BE2C (cell line): ENCODE measurements at regions not wholly inside any gene's neighbourhood (a gene's known extent, or its start where the extent isn't known, plus 50 kb on each side); places are given as distances from the start of the nearest gene placed in this dataset.

Experiments used
- DNase-seq: peaks from one replicate; pipeline ENCODE4 v3.0.0-alpha.2; 2020
- H3K27me3 ChIP-seq: fragments of 250-450 bp; sonication (Bioruptor Pico); 2 replicates; pipeline ENCODE4 v1.5.1; 2020; ENCODE audit warnings: mild to moderate bottlenecking
- H3K36me3 ChIP-seq: fragments of 250-450 bp; sonication (Bioruptor Pico); 2 replicates; pipeline ENCODE4 v1.5.1; 2020; ENCODE audit warnings: mild to moderate bottlenecking
- H3K4me1 ChIP-seq: fragments of 250-450 bp; sonication (Bioruptor Pico); 2 replicates; pipeline ENCODE4 v1.5.1; 2020
- H3K4me3 ChIP-seq: 2 replicates; pipeline ENCODE4 v1.5.1; 2011; ENCODE audit warnings: low read depth, low read length
- H3K9me3 ChIP-seq: fragments of 250-450 bp; sonication (Bioruptor Pico); 2 replicates; pipeline ENCODE4 v1.5.1; 2020
- TF ChIP-seq, protein P1 (sequence below): IDR thresholded peaks from 2 replicates; pipeline ENCODE4 v1.5.1; 2012; ENCODE audit warnings: mild to moderate bottlenecking, low read depth, low read length

DNA sequence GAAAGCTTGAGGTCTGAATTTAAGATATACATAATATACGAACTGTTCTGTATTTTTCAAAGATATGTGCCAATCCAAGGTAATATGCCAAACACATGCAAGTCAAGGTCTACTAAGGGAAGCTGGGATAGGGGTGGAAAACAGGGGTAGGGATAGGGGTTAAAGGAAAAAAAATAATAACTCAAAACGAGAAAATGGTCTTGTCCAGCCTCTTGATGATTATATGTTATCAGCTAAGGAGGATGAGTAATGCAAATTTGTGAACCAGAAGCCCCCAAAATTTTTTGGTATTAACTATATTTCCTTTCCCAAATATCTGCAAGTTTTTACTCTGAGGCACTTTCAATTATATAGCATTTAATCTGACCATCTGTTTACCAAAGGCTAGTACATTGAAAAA is 219.3 kb downstream of the ZEB2 start:
- H3K4me1 ChIP-seq: no peaks in the 10 kb centered on the region
- TF ChIP-seq, protein P1, sequence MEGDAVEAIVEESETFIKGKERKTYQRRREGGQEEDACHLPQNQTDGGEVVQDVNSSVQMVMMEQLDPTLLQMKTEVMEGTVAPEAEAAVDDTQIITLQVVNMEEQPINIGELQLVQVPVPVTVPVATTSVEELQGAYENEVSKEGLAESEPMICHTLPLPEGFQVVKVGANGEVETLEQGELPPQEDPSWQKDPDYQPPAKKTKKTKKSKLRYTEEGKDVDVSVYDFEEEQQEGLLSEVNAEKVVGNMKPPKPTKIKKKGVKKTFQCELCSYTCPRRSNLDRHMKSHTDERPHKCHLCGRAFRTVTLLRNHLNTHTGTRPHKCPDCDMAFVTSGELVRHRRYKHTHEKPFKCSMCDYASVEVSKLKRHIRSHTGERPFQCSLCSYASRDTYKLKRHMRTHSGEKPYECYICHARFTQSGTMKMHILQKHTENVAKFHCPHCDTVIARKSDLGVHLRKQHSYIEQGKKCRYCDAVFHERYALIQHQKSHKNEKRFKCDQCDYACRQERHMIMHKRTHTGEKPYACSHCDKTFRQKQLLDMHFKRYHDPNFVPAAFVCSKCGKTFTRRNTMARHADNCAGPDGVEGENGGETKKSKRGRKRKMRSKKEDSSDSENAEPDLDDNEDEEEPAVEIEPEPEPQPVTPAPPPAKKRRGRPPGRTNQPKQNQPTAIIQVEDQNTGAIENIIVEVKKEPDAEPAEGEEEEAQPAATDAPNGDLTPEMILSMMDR: no peak
- no peak for DNase-seq
- H3K27me3 ChIP-seq: no peaks in the 10 kb centered on the region
- H3K36me3 ChIP-seq: no peaks in the 10 kb centered on the region
- no peaks in the 10 kb centered on the region for H3K9me3 ChIP-seq
- H3K4me3 ChIP-seq: no peak overlapping the region

DNA sequence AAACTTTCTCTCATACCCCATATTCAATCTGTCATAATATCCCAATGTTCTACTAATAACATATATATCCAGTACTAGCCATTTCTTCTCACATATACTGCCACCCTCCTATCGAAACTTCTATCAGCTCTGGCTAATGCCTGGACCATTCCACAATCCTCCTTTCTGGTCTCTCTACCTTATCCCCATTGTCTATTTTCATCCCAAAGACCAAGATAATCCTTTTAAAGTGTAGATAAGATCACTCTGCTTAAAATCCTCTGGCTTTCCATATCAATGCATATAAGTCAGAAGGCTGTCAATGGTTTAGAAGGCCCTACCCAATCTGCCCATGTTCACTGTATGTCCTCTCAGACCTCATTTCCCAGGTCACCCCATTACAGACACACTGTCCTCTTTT is 229.6 kb downstream of the ZEB2 start:
- Histone ChIP-seq H3K4me3 (no peak overlapping the region), H3K27me3 (no peaks in the 10 kb centered on the region), H3K36me3 (no peaks in the 10 kb centered on the region), H3K4me1 (no peaks in the 10 kb centered on the region), H3K9me3 (no peaks in the 10 kb centered on the region)
- TF ChIP-seq, protein P1: no peak
- no peak for DNase-seq

DNA sequence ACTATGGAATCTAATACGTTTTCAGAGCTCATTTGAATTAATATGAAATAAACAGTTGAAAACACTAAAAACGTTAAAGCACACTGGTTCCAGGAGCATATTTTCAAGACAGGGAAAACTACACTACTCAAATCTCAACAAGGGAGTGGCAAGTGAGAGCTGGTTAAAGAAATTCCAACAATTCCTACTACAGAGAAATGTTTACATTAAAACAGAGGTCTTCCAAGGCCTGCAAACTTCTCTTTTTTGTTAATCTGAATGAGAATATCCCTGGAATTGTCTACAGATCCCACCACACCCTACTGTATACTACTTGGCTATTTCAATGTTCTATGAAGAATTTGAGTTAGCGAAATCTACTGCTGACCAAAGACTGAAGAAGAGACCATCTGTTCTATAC is 231.5 kb downstream of the ZEB2 start:
- no peaks in the 10 kb centered on the region for H3K27me3 ChIP-seq
- TF ChIP-seq, protein P1: no peak
- no peaks in the 10 kb centered on the region for H3K36me3 ChIP-seq
- H3K9me3 ChIP-seq: no peaks in the 10 kb centered on the region
- no peaks in the 10 kb centered on the region for H3K4me1 ChIP-seq
- H3K4me3 ChIP-seq: no peak overlapping the region
- DNase-seq: no peak

DNA sequence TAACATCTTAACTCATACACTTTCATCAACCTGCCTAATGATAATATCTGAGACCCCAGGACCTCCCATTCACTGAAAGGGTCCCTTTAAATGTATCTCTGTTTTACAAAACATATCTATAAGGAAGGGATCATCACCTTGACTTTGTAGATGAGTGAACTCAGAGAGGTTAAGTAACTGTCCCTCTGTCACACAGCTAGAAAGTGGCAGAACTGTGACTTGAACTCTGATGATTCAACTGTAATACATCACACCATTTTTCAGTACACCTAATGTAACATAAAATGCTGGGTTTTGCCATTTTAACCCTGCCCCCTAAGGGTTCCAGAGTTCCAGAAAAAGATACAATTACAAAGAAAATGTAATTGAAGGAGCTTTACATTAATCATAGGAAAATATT is 234.6 kb downstream of the ZEB2 start:
- no peaks in the 10 kb centered on the region for H3K4me1 ChIP-seq

DNA sequence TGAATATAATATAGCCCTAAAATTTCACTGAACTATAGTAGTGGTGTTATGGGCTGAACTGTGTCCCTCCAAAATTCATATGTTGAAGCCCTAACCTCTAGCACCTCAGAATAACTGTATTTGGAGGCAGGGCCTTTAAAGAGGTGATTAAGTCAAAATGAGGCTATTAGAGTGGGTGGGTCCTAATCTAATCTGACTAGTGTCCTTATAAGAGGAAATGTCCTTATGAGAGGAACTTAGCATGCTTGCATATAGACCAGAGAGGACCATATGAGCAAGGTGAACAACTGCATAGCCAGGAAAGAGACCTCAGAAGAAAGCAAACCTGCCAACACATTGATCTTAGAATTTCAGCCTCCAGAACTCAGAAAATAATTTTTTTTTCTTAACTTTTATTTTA is 238.4 kb downstream of the ZEB2 start:
- H3K4me1 ChIP-seq: no peaks in the 10 kb centered on the region
- no peaks in the 10 kb centered on the region for H3K27me3 ChIP-seq
- DNase-seq: no peak
- TF ChIP-seq, protein P1: no peak
- no peaks in the 10 kb centered on the region for H3K36me3 ChIP-seq
- H3K9me3 ChIP-seq: no peaks in the 10 kb centered on the region
- H3K4me3 ChIP-seq: no peak overlapping the region

More for the DNA sequence above, 234.6 kb downstream of the ZEB2 start:
- H3K36me3 ChIP-seq: no peaks in the 10 kb centered on the region
- TF ChIP-seq, protein P1: no peak
- H3K27me3 ChIP-seq: no peaks in the 10 kb centered on the region
- H3K9me3 ChIP-seq: no peaks in the 10 kb centered on the region
- no peak for DNase-seq
- H3K4me3 ChIP-seq: no peak overlapping the region

DNA sequence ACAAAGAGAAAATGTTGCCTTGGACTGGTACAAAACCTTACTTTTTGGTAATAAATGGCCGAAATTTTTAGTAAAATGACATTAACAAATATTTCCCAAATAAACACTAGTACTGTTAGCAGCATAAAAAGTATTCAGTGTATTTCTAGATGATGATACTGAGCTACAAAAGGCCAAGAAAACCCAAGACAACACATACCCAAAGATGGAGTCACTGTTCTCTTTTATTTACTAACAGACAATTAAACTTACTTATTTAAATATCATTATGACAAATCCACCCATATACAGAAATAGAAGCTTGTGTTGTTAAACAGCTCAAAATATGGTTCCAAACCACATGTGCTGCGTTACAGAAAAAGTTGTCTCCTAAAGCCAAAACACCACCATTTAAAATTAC is 239.9 kb downstream of the ZEB2 start:
- Histone ChIP-seq H3K27me3 (no peaks in the 10 kb centered on the region), H3K9me3 (no peaks in the 10 kb centered on the region), H3K36me3 (no peaks in the 10 kb centered on the region), H3K4me1 (no peaks in the 10 kb centered on the region), H3K4me3 (no peak overlapping the region)
- TF ChIP-seq, protein P1: no peak
- no peak for DNase-seq
